Cardiac septum (tissue), 1 donor: ENCODE measurements at regions not wholly inside any gene's neighbourhood (a gene's known extent, or its start where the extent isn't known, plus 50 kb on each side); places are given as distances from the start of the nearest gene placed in this dataset.
"Not testable (repeated sequence)": the region's sequence is repeated elsewhere in the genome, so short reads cannot be mapped to it uniquely, and the experiment has no call there.

ENCODE experiments used
- DNase-seq: peaks from one replicate; pipeline ENCODE4 v3.0.0-alpha.2; 2020; ENCODE audit warnings: low spot score
- intact Hi-C: fragments of 100-400 bp; cut with DNase I; formaldehyde crosslinking; loops from one replicate; pipeline ENCODE4 v1.14.0; 2022
- donor health status: DM: no; HTN: no; CAD: no.

- DNase-seq, result no peak
- intact Hi-C loops, result loop anchor here (1.0 kb wide), 1 partner anchor 298 kb away; no protein-coding TSS in a partner anchor
Observed at GRCh38 chr11:7143908-7144307, 55.1 kb downstream of the RBMXL2 start.

DNA sequence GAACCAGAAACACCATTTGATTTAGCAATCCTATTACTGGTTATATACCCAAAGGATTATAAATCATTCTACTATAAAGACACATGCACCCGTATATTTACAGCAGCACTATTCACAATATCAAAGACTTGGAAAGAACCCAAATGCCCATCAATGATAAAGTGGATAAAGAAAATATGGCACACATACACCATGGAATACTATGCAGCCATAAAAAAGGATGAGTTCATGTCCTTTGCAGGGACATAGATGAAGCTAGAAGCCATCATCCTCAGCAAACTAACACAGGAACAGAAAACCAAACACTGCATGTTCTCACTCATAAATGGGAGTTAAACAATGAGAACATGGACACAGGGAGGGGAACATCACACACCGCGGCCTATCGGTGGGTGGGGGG is 61.3 kb downstream of the RBMXL2 start:
- DNase-seq, intact Hi-C loops: not testable (repeated sequence)

DNA sequence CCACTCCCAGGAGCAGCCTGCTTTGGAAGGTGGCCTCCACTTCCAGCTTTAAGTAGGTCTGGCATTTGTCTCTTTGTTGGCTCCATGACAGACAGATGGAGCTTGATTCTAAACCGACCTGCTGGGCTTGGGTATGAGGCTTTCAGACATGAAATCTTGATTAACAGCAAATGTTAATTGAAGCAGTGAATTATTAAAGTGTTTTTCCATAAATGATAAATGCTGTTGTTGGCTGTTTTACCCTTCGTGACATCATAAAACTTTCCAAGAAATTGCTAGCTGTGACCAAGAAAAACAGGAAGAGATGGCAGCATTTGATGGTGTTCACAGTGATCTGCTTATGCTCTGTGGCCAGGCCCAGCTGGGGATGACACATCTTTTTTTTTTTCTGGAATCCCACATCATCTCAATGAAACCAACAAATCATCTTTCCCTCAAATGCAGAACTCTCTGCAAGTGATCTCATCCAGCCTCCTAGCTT is 66.1 kb downstream of the RBMXL2 start:
- no peak for DNase-seq
- intact Hi-C loops, result no loop called here

DNA sequence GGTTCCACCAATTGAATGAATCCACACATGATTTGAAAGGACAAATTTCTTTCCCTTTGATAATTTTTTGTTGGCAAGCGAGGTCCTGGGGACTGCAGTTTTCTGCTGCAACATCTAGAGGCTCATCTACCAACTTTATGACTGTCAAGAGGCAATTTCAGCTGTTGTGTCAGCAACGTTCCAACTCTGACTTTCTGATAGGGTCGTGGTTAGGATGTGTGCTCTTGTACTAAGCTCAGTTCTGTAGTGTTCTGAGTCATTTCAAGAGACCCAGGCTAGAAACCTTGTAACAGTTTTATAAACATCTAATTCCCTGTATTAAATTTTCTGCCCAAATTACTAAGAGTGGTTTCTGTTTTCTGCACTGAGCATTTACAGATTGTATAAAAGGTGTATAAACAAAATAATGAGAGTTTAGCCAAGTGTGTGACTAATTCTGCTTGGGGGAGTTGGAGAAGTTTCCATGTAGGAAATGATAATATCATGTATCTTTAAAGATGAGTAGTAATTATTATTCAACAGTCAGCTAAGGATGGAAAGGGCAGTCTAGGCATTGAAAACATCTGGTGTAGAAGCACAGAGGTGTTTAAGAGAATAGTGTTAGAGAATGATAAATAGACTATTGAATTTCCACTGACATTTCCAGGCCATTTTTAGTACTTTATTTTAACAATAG is 72.2 kb downstream of the RBMXL2 start:
- intact Hi-C loops, result no loop called here
- DNase-seq, result no peak

DNA sequence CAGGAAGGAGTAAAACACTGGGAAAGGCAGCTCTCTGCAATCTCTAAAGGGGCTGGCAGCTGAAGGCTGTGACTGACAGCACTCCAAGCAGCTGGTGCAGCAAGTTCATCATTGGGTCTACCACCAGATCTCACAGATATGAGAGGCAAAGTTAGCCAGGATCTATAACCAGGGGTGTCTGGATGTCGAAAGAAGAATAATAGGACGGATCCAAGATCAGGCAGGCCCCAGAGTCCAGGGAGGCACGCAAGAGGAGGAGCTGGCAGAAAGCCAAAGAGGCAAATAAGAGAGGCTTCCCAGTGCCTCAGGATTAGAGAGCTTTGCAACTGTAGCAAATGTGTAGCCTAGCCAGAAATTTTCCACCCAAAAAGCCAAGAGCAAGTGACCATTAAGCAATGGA is 77.1 kb downstream of the RBMXL2 start:
- intact Hi-C loops, result no loop called here
- no peak for DNase-seq

GRCh38 chr11:7167976-7168740 is 79.4 kb downstream of the RBMXL2 start:
- intact Hi-C loops, result no loop called here
- no peak for DNase-seq

GRCh38 chr11:7168741-7168990 is 79.9 kb downstream of the RBMXL2 start:
- intact Hi-C loops, result no loop called here
- DNase-seq, result no peak

DNA sequence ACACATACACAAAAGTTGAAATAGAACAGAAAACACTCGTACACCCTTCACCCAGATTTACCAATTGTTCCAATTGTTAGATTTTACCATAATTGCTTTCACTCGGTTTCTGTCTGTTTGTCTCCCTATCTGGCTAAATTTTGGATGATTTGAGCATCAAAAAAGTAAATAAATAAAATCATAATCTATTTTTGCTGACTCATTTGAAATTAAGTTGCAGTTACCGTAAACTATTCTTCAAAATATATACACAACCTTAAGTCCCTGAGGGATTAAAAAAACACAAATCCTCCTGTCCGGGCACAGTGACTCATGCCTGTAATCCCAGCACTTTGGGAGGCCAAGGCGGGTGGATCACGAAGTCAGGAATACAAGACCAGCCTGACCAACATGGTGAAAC is 81.3 kb upstream of the SYT9 start:
- intact Hi-C loops, result no loop called here
- DNase-seq, result no peak

DNA sequence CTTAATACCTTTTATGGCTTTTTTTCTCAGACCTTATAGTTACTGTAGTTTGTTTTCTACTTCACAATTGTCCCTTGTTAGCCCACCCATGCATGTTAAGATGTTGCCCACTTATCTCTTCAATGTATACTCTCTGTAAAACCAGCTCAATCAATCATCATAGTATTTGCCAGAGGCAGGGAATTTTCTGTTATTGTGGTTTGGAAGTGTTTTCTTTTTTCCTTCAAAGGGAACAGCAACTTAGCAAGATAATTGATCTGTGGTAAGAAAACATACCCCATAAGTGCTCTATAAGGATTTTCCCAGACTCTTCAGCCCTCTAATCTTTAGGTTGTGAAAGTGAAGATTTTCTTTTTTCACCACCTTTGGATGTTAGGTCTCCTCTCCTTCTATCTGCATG is 76.7 kb upstream of the SYT9 start:
- no peak for DNase-seq
- intact Hi-C loops, result no loop called here

- intact Hi-C loops, result no loop called here
Observed at GRCh38 chr11:7186190-7186589, 65.5 kb upstream of the SYT9 start.

GRCh38 chr11:7186676-7187075 is 65.0 kb upstream of the SYT9 start:
- no peak for DNase-seq
- intact Hi-C loops, result no loop called here

More at GRCh38 chr11:7186190-7186589, 65.5 kb upstream of the SYT9 start:
- no peak for DNase-seq

GRCh38 chr11:7192785-7193184 is 58.9 kb upstream of the SYT9 start:
- intact Hi-C loops, DNase-seq: not testable (repeated sequence)

GRCh38 chr11:7196396-7197146 is 55.1 kb upstream of the SYT9 start:
- intact Hi-C loops, result no loop called here
- no peak for DNase-seq

DNA sequence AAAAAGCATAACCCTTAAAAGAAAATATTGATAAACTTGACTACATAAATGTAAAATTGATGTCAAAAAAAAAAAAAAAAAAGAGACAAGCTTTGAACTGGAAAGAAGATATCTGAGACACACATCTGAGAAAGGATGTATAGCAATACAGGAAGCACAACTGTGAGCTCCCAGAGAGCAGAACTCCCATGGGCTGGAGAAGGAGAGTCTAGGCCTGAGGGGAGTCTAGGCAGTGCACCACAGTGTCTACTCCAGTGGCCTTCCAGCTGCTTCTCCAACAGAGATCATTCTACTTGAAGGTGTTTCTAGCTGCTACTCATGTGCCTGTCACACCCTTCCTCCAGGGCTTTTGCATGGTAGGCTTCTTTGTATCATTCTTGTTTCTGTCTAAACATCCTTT is 54.2 kb upstream of the SYT9 start:
- no peak for DNase-seq
- intact Hi-C loops, result no loop called here
